ENCODE measurements at regions not wholly inside any gene's neighbourhood (a gene's known extent, or its start where the extent isn't known, plus 50 kb on each side); places are given as distances from the start of the nearest gene placed in this dataset.

GRCh38 chr1:43072314-43072713, 99.8 kb downstream of the EBNA1BP2 start:
- DNase-seq (no peak), ATAC-seq (no peak)
- no peak overlapping the region for H3K27ac ChIP-seq
- no peaks in the 10 kb centered on the region for H3K9me3 ChIP-seq
- no peak overlapping the region for H3K4me3 ChIP-seq
- 80 to 88% (median 83%) methylated on average over 4 of the region's 4 CpGs for WGBS, 4 donors
- intact Hi-C loops (cut with DNase I) = loop anchor here (2.0 to 10.0 kb wide), 8 partner anchors 150 to 498 kb away; no protein-coding TSS in a partner anchor
- H3K27me3 ChIP-seq = peaks cover 0 to 9% (median 0%) of the 10 kb centered on the region in 9 donors
- TF ChIP-seq CTCF (IDR thresholded peaks at IDR 0.05) = no peak
- peaks cover 0 to 12% (median 7%) of the 10 kb centered on the region in 12 donors for H3K4me1 ChIP-seq
- no peaks in the 10 kb centered on the region for H3K36me3 ChIP-seq

GRCh38 chr1:43071241-43071640, 100.8 kb downstream of the EBNA1BP2 start:
- intact Hi-C loops (cut with DNase I) = loop anchor here (2.0 to 10.0 kb wide), 6 partner anchors 149 to 496 kb away; no protein-coding TSS in a partner anchor
- Histone ChIP-seq H3K36me3 (no peaks in the 10 kb centered on the region), H3K27ac (no peak overlapping the region), H3K9me3 (no peaks in the 10 kb centered on the region), H3K4me3 (no peak overlapping the region), H3K4me1 (peaks cover 0 to 12% (median 7%) of the 10 kb centered on the region in 12 donors), H3K27me3 (peaks cover 0 to 9% (median 0%) of the 10 kb centered on the region in 9 donors)
- TF ChIP-seq POLR2A (IDR thresholded peaks at IDR 0.05) = no peak
- no peak for TF ChIP-seq CTCF (IDR thresholded peaks at IDR 0.05)
- no peak for DNase-seq
- ATAC-seq = no peak
- WGBS, 4 donors = 69 to 90% (median 82%) methylated on average over 2 of the region's 2 CpGs

- Histone ChIP-seq H3K36me3 (no peaks in the 10 kb centered on the region), H3K27ac (no peak overlapping the region), H3K27me3 (peaks cover 0 to 9% (median 0%) of the 10 kb centered on the region in 9 donors), H3K4me1 (peaks cover 0 to 12% (median 7%) of the 10 kb centered on the region in 12 donors), H3K4me3 (no peak overlapping the region), H3K9me3 (no peaks in the 10 kb centered on the region)
- no peak for DNase-seq
- TF ChIP-seq POLR2A (IDR thresholded peaks at IDR 0.05) = no peak
- no peak for TF ChIP-seq CTCF (IDR thresholded peaks at IDR 0.05)
- 89 to 96% (median 91%) methylated on average over 11 to 12 of the region's 12 CpGs for WGBS, 4 donors
- ATAC-seq = peak in 1 of 4 donors; percentile 39
- intact Hi-C loops (cut with DNase I) = loop anchor here (2.0 to 10.0 kb wide), 6 partner anchors 147 to 495 kb away; no protein-coding TSS in a partner anchor
These were observed 102.5 kb downstream of the EBNA1BP2 start for GRCh38 chr1:43069461-43070050.

- Histone ChIP-seq H3K36me3 (no peaks in the 10 kb centered on the region), H3K27ac (no peak overlapping the region), H3K4me1 (peaks cover 0 to 12% (median 6%) of the 10 kb centered on the region in 12 donors), H3K9me3 (no peaks in the 10 kb centered on the region), H3K27me3 (peaks cover 0 to 9% (median 0%) of the 10 kb centered on the region in 9 donors), H3K4me3 (peak overlapping the region in 4 of 12 donors; percentile 37 to 56 (median 55))
- no peak for ATAC-seq
- no peak for TF ChIP-seq POLR2A (IDR thresholded peaks at IDR 0.05)
- TF ChIP-seq CTCF (IDR thresholded peaks at IDR 0.05) = no peak
- intact Hi-C loops (cut with DNase I) = no loop called here
- 88 to 98% (median 97%) methylated on average over 6 of the region's 6 CpGs for WGBS, 4 donors
- DNase-seq = no peak
These were observed 103.2 kb downstream of the EBNA1BP2 start for GRCh38 chr1:43068911-43069310.

All from heart left ventricle (tissue), 16 donors.